H9 (cell line): ENCODE measurements at regions not wholly inside any gene's neighbourhood (a gene's known extent, or its start where the extent isn't known, plus 50 kb on each side); places are given as distances from the start of the nearest gene placed in this dataset.

Experiments used
- DNase-seq: peaks from one replicate; pipeline ENCODE4 v3.0.0-alpha.2; 2017
- H2AFZ ChIP-seq: one replicate; pipeline ENCODE4 v1.6.1; 2013; ENCODE audit warnings: mild to moderate bottlenecking, low read length, control low read depth, moderate library complexity
- H2AK5ac ChIP-seq: 2 replicates; pipeline ENCODE4 v1.6.1; 2013; ENCODE audit warnings: low read length, control low read depth, mixed read lengths; ENCODE audit not compliant: insufficient read length
- H2BK120ac ChIP-seq: one replicate; pipeline ENCODE4 v1.6.1; 2013; ENCODE audit warnings: low read depth, mild to moderate bottlenecking, low read length, control low read depth, inconsistent platforms; ENCODE audit not compliant: poor library complexity, severe bottlenecking
- H2BK12ac ChIP-seq: 2 replicates; pipeline ENCODE4 v1.6.1; 2013; ENCODE audit warnings: low read length, control low read depth, mixed read lengths, low read depth; ENCODE audit not compliant: insufficient read length
- H2BK15ac ChIP-seq: 2 replicates; pipeline ENCODE4 v1.6.1; 2013; ENCODE audit warnings: low read depth, low read length, control low read depth
- H2BK20ac ChIP-seq: one replicate; pipeline ENCODE4 v1.6.1; 2013; ENCODE audit warnings: low read depth, mild to moderate bottlenecking, low read length, control low read depth, inconsistent platforms; ENCODE audit not compliant: poor library complexity, severe bottlenecking
- H2BK5ac ChIP-seq: 2 replicates; pipeline ENCODE4 v1.6.1; 2013; ENCODE audit warnings: low read length, control low read depth, mixed read lengths; ENCODE audit not compliant: insufficient read length
- H3K14ac ChIP-seq: 2 replicates; pipeline ENCODE4 v1.6.1; 2013; ENCODE audit warnings: low read length, control low read depth; ENCODE audit not compliant: insufficient read depth
- H3K18ac ChIP-seq: 2 replicates; pipeline ENCODE4 v1.6.1; 2013; ENCODE audit warnings: low read depth, mild to moderate bottlenecking, mixed read lengths, low read length, control low read depth; ENCODE audit not compliant: insufficient read length
- H3K23ac ChIP-seq: 2 replicates; pipeline ENCODE4 v1.6.1; 2013; ENCODE audit warnings: low read length, control low read depth, mixed read lengths, low read depth; ENCODE audit not compliant: insufficient read length
- H3K23me2 ChIP-seq: 2 replicates; pipeline ENCODE4 v1.6.1; 2013; ENCODE audit warnings: low read depth, mild to moderate bottlenecking, mixed read lengths, low read length, control low read depth; ENCODE audit not compliant: insufficient read length, poor library complexity, severe bottlenecking
- H3K27ac ChIP-seq: 2 replicates; pipeline ENCODE4 v1.5.1; 2013; ENCODE audit warnings: low read length, control low read depth, mixed read lengths, low read depth; ENCODE audit not compliant: insufficient read length
- H3K27me3 ChIP-seq: 2 replicates; pipeline ENCODE4 v1.6.1; 2013; ENCODE audit warnings: low read length, control low read depth, inconsistent platforms; ENCODE audit not compliant: insufficient read depth
- H3K4ac ChIP-seq: 2 replicates; pipeline ENCODE4 v1.6.1; 2013; ENCODE audit warnings: low read depth, mild to moderate bottlenecking, control low read depth, inconsistent platforms, low read length, moderate library complexity
- H3K4me1 ChIP-seq: 2 replicates; pipeline ENCODE4 v1.6.1; 2013; ENCODE audit warnings: low read length, control low read depth, inconsistent platforms; ENCODE audit not compliant: insufficient read depth
- H3K4me2 ChIP-seq: 2 replicates; pipeline ENCODE4 v1.6.1; 2013; ENCODE audit warnings: low read length, control low read depth, mixed read lengths; ENCODE audit not compliant: insufficient read length, insufficient read depth
- H3K56ac ChIP-seq: 2 replicates; pipeline ENCODE4 v1.6.1; 2013; ENCODE audit warnings: low read depth, mild to moderate bottlenecking, mixed read lengths, low read length, control low read depth; ENCODE audit not compliant: insufficient read length
- H3K79me1 ChIP-seq: 2 replicates; pipeline ENCODE4 v1.6.1; 2013; ENCODE audit warnings: low read depth, mild to moderate bottlenecking, moderate library complexity, low read length, control low read depth, inconsistent platforms; ENCODE audit not compliant: insufficient read depth, poor library complexity, severe bottlenecking
- H3K79me2 ChIP-seq: 2 replicates; pipeline ENCODE4 v1.6.1; 2013; ENCODE audit warnings: low read length, control low read depth, inconsistent platforms; ENCODE audit not compliant: insufficient read depth
- H3K9ac ChIP-seq: 2 replicates; pipeline ENCODE4 v1.6.1; 2013; ENCODE audit warnings: low read length, control low read depth, mixed read lengths; ENCODE audit not compliant: insufficient read length; ENCODE audit errors: extremely low read depth
- H3K9me3 ChIP-seq: one replicate; pipeline ENCODE4 v1.6.1; 2013; ENCODE audit warnings: low read depth, low read length, inconsistent platforms; ENCODE audit not compliant: control insufficient read depth
- H3T11ph ChIP-seq: one replicate; pipeline ENCODE4 v1.6.1; 2013; ENCODE audit warnings: mild to moderate bottlenecking, low read length, control low read depth, inconsistent platforms
- H4K20me1 ChIP-seq: one replicate; pipeline ENCODE4 v1.6.1; 2013; ENCODE audit not compliant: control insufficient read depth, insufficient read length, insufficient read depth
- H4K5ac ChIP-seq: 2 replicates; pipeline ENCODE4 v1.6.1; 2013; ENCODE audit warnings: low read depth, mild to moderate bottlenecking, mixed read lengths, low read length, control low read depth; ENCODE audit not compliant: insufficient read length
- H4K8ac ChIP-seq: replicated peaks from 2 replicates; pipeline ENCODE4 v1.6.1; 2013; ENCODE audit warnings: low read length, control low read depth, mixed read lengths, low read depth; ENCODE audit not compliant: insufficient read length
- H4K91ac ChIP-seq: 2 replicates; pipeline ENCODE4 v1.6.1; 2013; ENCODE audit warnings: low read depth, mild to moderate bottlenecking, moderate library complexity, mixed read lengths, low read length, control low read depth; ENCODE audit not compliant: insufficient read length
- H3K27ac Mint-ChIP-seq, 3 experiments: 2 replicates in 2 of 3; 3 replicates in 1 of 3; pipeline ENCODE4 v1.8.0; 2020 to 2021; ENCODE audit warnings: mixed read lengths in 3 of 3, mild to moderate bottlenecking in 1 of 3, moderate library complexity in 1 of 3
- H3K27me3 Mint-ChIP-seq: 2 replicates; pipeline ENCODE4 v1.8.0; 2021; ENCODE audit warnings: low read depth, mild to moderate bottlenecking, moderate library complexity, mixed read lengths
- H3K36me3 Mint-ChIP-seq, 3 experiments: 2 replicates in 2 of 3; 3 replicates in 1 of 3; pipeline ENCODE4 v1.8.0; 2020 to 2021; ENCODE audit warnings: low read depth in 3 of 3, mixed read lengths in 3 of 3; ENCODE audit not compliant: insufficient read depth in 1 of 3
- H3K4me1 Mint-ChIP-seq, 2 experiments: 2 replicates each; pipeline ENCODE4 v1.8.0; 2020; ENCODE audit warnings: mixed read lengths in 2 of 2
- H3K4me3 Mint-ChIP-seq, 2 experiments: 2 replicates in 1 of 2; 3 replicates in 1 of 2; pipeline ENCODE4 v1.8.0; 2020 to 2021; ENCODE audit warnings: mild to moderate bottlenecking in 2 of 2, mixed read lengths in 2 of 2, moderate library complexity in 1 of 2
- H3K9me3 Mint-ChIP-seq, 2 experiments: 2 replicates in 1 of 2; 3 replicates in 1 of 2; pipeline ENCODE4 v1.8.0; 2020; ENCODE audit warnings: mild to moderate bottlenecking in 2 of 2, mixed read lengths in 2 of 2, moderate library complexity in 1 of 2
- WGBS: extraction: QIAGEN DNeasy Blood & Tissue Kit; methylation state at CpG from one replicate; pipeline ENCODE4 v1.1.7; 2013; ENCODE audit warnings: missing lambda C conversion rate, low lambda C conversion rate, mixed read lengths; ENCODE audit not compliant: insufficient read length; ENCODE audit errors: extremely low coverage; 5-methylcytosine and 5-hydroxymethylcytosine counted together
- TF ChIP-seq, protein P1 (sequence below): fragments of 200-600 bp; sonication (generic); conservative IDR thresholded peaks from 3 replicates; pipeline ENCODE4 v1.8.0; 2021; ENCODE audit warnings: antibody characterized with exemption, mild to moderate bottlenecking

DNA sequence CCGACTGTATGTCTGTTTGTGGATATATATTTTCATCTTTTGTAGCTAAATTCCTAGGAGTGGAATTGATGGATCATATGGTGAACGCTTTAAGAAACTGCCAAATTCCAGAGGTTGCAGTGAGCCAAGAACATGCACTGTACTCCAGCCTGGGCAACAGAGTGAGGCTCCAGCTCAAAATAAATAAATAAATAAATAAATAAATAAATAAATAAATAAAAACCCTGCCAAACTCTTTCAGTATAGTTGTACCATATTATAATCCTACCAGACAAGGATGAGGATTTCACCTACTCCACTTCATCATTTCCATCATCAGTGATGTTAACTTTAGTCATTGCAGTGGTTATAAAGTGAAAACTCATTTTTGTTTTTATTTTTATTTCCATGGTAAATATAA, 325.1 kb upstream of the ANXA10 start:
- H3K79me1 ChIP-seq: no peaks in the 10 kb centered on the region
- no peak overlapping the region for H4K5ac ChIP-seq
- no peak overlapping the region for H3K4me2 ChIP-seq
- H3K79me2 ChIP-seq: no peaks in the 10 kb centered on the region
- no CpG with 5 or more reads among the region's 2 CpGs for WGBS
- H3K18ac ChIP-seq: no peak overlapping the region
- no peak overlapping the region for H3K4me3 Mint-ChIP-seq
- no peak overlapping the region for H2BK120ac ChIP-seq
- H3K27me3 ChIP-seq: no peaks in the 10 kb centered on the region
- H3T11ph ChIP-seq: no peak overlapping the region
- no peak overlapping the region for H2BK15ac ChIP-seq
- peaks cover 0 to 7% of the 10 kb centered on the region in 2 experiments; a peak in 2 of 4 replicates for H3K4me1 Mint-ChIP-seq
- H3K36me3 Mint-ChIP-seq: peaks cover 4 to 30% (median 10%) of the 10 kb centered on the region in 3 experiments
- no peak overlapping the region for H2AK5ac ChIP-seq
- no peak for DNase-seq
- H3K9ac ChIP-seq: no peak overlapping the region
- no peaks in the 10 kb centered on the region for H3K27me3 Mint-ChIP-seq
- peaks cover 5% of the 10 kb centered on the region for H3K9me3 ChIP-seq
- no peaks in the 10 kb centered on the region for H3K4me1 ChIP-seq
- H3K14ac ChIP-seq: no peak overlapping the region
- H2AFZ ChIP-seq: no peak overlapping the region
- H3K23ac ChIP-seq: no peak overlapping the region
- H3K56ac ChIP-seq: no peak overlapping the region
- no peaks in the 10 kb centered on the region for H4K20me1 ChIP-seq
- H4K91ac ChIP-seq: no peak overlapping the region
- no peak overlapping the region for H2BK20ac ChIP-seq
- H4K8ac ChIP-seq: no peak overlapping the region
- peaks cover 20 to 36% of the 10 kb centered on the region in 2 experiments for H3K9me3 Mint-ChIP-seq
- H3K27ac Mint-ChIP-seq: no peak overlapping the region
- no peak overlapping the region for H2BK5ac ChIP-seq
- TF ChIP-seq, protein P1, sequence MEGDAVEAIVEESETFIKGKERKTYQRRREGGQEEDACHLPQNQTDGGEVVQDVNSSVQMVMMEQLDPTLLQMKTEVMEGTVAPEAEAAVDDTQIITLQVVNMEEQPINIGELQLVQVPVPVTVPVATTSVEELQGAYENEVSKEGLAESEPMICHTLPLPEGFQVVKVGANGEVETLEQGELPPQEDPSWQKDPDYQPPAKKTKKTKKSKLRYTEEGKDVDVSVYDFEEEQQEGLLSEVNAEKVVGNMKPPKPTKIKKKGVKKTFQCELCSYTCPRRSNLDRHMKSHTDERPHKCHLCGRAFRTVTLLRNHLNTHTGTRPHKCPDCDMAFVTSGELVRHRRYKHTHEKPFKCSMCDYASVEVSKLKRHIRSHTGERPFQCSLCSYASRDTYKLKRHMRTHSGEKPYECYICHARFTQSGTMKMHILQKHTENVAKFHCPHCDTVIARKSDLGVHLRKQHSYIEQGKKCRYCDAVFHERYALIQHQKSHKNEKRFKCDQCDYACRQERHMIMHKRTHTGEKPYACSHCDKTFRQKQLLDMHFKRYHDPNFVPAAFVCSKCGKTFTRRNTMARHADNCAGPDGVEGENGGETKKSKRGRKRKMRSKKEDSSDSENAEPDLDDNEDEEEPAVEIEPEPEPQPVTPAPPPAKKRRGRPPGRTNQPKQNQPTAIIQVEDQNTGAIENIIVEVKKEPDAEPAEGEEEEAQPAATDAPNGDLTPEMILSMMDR: no peak
- H3K27ac ChIP-seq: no peak overlapping the region
- H3K23me2 ChIP-seq: no peaks in the 10 kb centered on the region
- H2BK12ac ChIP-seq: no peak overlapping the region
- H3K4ac ChIP-seq: no peak overlapping the region
